ENCODE measurements at regions not wholly inside any gene's neighbourhood (a gene's known extent, or its start where the extent isn't known, plus 50 kb on each side); places are given as distances from the start of the nearest gene placed in this dataset.

DNA sequence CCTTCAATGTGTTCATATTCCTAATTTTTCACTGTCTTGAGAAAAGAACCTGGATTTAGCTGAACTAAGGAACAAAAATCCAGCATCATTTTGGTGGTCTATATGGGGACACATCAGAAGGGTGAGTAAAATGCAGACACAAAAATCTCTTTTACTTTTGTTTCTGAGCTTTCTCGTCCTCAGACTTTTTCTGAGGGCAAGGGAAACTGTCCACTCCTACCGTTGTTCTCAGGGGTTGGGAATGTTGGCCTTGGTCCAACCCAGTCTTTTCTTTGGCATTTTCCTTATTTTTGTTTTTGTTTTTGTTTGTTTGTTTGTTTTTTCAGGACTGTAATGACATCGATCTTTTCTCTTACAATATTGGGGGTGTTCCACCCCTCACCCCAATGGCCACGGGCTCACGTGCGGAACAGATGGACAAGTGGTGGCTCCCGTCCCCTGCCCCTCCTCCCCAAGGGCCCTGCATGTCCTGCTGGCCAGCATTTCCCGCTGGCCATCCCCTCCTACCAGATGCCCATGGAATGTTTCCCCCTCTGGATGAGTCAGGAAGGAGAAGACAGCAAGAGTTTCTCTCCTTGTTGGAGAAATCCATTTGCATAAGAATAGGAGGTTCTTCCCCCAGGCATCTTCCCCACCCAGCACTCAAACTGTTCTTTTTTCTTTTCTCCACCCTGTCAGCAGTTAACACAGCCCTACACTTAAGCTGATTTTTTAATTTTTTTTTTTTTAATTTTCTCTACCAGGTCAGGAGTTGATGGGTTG, 305.4 kb upstream of the NDST4 start:
- DNase-seq = no peak

DNA sequence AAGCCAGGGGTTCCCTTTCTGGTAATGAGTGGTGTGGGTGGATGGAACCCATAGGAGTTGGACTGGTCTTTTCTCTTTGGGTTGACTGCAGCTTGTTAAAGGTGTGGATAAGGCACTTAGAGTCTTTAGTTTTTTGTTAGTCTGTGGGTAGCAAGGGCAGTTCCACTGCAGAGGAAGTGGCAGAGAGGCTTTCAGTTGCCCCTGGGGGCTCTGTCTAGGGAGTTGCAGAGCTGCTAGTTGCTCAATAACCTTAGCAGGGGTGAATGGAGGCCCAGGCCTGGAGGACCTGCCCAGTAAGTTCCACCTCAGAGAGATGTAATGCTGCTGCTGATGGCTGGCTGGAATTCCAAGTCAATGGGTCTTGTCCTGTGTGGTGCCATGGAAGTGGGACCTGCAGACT, 282.6 kb upstream of the NDST4 start:
- DNase-seq = no peak

DNA sequence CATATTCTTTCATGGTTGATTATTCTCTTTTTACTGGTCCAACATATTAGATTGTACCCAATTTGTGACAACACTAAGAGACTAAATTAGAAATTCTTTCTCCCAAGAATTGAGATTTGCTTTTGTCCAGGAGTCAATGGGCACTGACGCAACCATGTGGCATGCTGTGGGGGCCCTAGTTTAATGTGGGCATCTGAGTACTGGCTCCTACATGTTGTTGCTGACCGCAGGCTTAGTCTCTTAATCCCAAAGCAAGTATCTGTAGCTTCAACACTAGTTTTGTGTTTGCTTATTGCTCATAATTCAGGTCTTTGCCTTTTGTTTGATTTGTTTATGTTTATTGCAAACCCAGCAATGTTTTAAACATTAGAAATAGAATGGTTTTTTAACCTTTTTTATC, 263.4 kb upstream of the NDST4 start:
- DNase-seq = no peak

DNA sequence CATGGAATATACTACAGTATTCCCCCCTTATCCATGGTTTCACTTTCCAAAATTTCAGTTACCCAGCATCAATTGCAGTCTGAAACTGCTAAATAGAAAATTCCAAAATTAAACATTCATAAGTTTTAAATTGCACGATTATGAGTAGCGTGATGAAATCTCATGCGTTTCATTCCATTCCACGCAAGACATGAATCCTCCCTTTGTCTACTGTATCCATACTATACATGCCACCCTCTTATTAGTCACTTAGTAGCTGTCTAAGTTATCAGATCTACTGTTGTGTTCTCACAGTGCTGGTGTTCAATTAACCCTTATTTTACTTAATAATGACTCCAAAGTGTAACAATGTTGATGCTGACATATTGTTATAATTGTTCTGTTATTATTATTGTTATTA, 261.2 kb upstream of the NDST4 start:
- DNase-seq = no peak

DNA sequence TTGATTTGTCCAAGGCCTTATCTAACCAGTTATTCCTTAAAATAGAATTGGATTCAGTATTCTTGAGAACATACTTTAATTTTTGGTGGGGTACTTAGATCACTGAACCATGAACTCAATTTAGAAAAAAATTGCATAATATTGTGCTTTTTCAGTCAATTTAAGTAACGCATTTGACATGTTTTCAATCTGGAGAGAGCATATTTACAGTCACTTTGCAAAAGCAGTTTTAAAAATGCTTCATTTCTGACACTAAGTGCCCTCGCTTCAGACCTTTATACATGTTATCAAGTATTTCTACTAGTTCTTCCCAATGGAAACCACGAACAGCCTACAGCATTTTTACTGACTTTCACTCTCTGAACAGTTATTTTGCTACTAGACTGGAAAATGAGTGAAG, 257.1 kb upstream of the NDST4 start:
- DNase-seq = no peak

DNA sequence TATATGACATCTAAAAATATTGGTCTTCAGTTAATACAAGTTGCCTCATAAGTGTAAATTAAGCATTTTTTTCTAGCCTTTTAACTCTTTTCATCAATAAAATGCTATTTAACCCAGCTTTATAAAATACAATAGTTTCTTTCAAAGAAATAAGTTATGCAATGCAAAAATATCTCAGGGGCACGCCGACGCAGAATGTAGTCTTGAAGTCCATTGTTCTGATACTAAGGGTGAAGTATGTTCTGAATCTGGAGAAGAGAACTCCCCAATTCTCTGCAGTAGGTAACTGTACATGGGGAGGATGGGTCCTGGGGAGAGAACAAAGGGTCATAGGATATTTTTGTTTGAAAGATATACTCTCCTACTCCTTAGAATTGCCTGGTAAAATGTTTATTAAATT, 256.6 kb upstream of the NDST4 start:
- DNase-seq = no peak

DNA sequence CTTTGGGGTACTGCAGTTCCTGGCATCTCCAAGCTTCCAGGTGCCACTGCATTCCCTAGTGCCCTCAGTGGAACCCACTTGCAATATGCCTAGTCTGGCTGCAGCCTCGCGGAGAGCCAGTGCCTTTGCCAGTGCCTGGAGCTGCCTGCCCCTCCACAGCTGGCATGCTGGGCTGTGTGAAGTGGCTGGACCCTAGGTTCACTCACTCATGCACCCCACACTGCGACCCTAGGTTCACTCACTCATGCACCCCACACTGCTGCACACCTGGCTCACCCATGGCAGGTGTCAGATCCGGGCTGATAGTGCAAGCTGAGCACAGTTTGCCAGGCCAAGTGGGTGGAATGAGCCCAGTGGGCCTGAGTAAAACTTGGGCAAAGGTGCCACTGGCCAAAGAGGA, 253.0 kb upstream of the NDST4 start:
- no peak for DNase-seq

DNA sequence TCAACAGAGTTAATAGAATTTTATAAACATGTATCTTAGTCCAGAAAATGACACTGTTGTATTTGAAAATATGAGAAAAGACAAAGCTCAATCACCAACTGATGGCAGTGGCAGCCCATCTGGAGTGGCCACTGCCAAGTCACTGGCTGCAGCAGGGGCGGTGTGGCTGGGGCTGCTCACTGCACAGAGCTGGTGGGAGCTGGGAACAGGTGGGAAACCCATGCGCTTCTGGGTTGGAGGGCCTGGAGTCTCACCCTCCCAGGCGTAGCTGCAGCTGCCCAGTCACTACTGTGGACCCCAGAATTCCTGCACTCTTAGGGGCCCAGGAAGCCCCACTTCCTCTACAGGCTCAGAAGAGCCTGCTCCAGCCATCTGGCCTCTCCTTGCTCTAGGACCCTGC, 251.8 kb upstream of the NDST4 start:
- no peak for DNase-seq

DNA sequence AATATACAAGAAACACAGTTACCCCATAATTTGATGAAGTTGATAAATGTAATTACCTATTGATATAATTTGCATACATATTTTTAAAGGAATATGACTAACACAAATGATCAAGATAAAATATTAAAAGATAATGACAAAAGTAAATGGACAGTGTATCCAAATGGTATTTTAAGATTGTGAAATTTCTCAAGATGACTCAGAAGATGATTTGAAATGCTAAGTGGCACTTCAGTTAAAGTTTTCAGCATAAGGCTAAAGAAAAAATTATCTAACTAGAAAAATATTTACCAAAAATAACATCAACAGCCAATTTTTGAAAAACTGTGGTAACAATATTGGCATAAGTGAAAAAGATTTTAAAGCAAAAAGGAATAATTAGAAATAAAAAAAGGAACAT, 248.4 kb upstream of the NDST4 start:
- DNase-seq = no peak

DNA sequence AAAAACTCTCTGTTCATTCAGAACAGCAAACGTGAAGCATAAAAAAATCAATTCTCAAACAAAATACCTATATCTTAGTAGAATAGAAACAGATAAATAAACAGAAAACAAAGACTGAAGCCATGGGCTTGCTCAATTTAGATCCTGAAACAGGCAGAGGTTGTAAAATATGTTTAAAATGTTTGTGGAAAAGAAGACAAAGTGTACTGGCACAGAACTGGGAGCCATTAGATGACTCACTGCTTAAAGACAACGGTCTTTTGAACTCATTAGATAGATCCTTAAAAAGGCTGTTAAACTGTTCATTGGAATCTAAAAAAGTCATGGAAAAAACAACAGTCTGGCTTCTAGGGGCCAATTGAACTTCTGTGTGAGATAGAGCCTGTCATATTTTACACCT, 247.0 kb upstream of the NDST4 start:
- no peak for DNase-seq

DNA sequence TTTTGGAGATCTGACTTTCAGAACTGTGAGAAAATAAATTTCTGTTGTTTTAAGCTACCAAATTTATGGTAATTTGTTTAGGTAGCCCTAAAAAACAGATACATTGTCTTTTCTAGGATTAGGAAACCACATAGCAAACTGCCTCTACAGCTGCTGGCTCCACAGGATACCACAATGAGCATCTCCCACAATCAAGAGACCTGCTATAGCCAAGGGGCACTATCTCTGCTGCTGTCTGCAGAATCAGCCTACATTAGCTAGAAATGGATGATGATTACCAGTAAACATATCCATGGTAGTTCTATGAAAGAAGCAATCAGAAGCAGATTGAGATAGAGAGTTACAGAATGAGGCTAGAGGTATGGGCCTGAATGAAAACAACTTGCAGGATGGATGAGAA, 244.4 kb upstream of the NDST4 start:
- DNase-seq = no peak

DNA sequence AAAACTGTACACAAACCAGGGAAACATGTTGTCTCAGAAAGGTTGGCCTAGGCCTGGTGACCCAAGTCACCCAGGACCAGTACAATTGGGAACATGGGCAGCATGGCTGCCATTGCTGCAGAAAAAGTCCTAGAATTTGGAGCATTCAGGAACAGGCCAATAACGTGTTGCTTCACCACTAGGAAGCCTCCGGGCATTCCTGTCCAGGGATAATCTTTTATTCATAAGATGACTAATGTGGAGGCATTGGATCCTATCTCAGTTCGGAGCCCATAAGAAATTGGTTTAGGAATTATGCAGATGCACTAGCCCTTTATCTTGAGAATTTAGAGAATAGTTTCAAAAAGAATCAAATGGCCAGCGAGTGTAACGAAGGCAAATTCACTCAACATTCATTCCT, 242.8 kb upstream of the NDST4 start:
- DNase-seq = no peak

DNA sequence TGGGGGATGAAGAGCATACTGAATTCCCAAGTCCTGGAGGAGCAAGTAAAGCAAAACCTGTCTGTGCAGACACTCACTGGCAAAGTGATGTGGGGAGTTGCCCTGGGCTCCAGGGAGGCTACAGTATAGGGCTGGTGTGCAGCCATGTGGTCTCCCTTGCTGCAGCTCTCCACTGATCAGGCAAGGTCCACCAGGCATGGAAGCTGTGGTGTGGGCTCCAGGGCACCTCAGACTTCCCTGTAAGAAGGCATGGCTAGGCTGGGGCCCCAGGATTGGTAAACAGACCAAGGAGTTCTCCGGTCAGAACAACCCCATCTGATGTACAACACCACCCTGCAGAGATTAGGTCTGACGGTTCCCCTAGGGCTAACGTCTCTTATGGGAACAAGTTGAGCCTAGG, 241.9 kb upstream of the NDST4 start:
- no peak for DNase-seq

DNA sequence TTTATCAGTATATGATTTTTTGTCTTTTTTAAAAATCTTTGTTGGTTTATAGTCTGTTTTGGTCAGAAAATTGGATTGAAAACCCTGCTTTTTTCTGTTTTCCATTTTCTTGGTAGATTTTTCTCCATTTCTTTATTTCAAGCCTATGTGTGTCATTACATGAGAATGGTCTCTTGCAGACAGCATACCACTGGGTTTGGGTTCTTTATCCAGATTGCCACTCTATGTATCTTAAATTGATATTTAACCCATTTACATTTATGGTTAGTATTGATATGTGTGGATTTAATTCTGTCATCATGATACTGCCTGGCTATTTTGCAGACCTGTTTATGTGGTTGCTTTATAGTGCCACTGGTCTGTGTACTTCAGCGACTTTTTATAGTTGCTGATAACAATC, 239.9 kb upstream of the NDST4 start:
- DNase-seq = no peak

DNA sequence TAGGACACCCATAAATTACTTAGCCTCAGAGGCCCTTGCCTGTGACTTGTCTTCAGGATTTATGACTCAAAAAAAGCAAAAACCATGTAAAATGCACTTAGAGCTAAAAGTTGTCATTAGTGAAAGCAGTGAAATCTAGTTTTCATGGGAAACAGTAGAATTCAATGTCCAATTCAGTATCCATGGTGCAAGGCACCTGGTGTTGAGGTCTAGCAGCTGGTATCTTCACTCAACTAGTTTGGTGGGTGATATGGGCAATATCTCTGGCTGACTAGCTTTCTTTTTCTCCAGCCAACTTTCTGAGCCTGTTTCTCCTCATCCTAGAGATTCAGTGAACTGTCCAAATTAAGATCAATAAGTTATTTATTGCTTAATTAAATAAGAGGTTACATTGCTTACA, 229.8 kb upstream of the NDST4 start:
- DNase-seq = no peak

DNA sequence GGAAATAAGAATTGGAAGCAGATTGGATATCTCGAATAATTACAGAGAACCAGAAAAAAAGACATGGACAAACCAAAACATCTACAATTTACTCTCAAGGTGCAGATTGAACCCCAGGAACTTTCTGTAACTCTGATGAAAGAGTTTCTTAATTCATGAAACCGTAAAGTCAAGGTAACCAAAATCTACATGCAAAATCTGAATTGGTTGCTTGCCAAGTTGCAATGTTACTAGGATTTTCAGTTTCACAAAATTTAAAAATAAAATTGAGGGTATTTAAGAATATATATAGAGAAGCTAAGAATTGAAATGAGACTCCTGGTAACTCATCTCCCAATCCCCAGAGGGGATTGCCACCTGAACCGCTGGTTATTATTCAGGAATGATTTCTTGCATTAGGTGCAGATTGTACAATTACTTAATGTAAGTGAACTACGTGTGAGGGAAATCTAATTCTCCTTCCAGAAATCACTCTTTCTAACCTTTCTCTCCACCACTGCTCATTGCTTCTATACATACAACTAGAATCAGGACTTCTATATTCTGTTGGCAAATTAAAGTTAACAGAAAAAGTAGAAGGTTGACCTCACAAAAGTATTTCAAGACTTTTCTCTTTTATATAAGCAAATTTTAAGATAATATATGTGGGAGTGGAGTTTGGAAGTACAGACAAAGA, 221.5 kb upstream of the NDST4 start:
- DNase-seq = no peak

DNA sequence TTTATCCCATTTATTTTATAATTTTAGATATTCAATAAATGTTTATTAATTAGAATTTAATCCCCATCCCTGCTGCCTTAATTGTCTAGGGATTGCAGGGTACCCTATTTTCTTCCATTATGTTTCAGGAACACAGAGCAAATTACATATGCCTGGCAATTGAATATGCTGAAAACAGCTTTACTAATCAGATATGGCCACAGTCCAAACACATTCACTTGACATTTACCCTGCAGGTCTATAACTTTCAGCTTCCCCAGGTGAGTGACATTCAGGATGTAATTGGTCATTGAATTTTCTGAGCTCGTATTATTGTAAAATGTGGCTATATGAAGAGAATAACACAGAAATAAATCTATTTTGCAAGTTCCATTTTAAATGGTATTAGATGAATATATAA, 218.7 kb upstream of the NDST4 start:
- DNase-seq = no peak

DNA sequence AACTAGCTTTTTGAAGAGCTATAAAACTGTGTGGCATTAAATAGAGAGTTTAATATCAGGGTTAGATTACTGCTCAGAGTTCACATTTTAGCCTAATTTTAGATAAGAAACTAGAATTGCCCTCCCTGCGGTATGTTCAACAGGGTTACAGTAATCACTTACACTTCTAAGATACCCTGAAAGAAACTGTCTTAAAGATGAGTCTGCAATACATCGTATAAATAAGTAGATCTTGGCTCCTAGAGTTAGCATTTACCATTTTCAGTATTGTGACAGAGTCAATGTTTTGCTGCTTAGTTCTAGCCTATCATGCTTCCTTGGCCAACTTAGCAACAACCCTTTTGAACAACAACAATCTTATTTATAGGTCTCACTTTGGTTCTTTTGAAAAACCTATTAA, 217.8 kb upstream of the NDST4 start:
- no peak for DNase-seq

DNA sequence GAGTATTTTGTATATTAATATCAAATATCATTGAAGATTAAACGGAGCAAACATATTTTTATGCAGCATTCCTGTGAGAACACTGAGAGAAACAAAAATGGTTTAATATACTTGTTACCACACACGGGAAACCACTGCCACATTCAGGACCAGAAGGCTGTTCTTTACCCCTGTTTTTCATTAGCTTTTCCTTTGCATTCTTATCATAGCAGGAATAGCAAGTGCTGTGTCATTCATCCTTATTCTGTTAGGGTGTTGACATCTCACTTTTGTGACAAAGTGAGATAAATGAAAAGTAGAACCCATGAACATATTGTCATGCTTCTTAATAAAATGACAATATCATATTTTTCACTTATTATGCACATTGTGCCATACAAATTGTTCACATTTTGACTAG, 212.4 kb upstream of the NDST4 start:
- no peak for DNase-seq

DNA sequence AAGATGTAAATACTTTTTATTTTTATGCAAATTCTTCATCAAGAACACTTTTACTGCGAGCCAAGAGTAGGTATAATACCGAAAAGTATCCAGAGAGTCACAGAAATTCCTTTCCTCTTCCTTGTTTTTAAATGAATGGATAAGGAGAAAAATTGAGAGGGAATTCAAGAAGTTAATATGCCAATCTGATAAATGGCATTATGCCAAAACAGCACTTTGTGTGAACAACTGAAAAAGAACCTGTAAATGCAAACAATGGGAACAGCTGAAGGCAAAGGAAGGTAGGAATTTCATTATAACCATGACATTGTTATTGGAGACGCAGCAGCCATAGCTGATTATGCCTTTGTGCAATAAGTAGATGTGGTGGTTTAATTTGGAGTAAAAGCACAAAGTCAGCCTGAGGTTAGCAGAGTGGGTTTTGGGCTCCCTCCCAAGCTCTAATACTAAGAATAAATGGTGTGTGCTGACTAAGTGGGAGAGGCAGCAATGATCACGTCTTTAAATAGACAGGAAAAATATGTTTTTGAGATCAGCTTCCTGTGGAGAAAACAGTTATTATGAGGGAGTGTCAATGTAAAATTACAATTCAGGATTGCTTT, 209.8 kb upstream of the NDST4 start:
- DNase-seq = peak; percentile 4

DNA sequence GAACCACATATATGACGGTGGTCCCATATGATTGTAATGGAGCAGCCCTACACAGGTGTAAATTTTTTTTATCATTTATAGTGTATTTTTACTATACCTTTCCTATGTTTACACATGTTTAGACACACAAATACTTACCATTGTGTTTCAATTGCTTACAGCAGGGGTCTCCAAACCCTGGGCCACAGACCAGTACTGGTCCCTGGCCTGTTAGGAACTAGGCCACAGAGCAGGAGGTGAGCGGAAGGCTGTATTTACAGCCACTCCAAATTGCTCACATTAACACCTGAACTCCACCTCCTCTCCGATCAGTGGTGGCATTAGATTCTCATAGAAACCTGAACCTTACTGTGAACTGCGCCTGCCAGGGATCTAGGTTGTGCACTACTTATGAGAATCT, 201.8 kb upstream of the NDST4 start:
- no peak for DNase-seq

DNA sequence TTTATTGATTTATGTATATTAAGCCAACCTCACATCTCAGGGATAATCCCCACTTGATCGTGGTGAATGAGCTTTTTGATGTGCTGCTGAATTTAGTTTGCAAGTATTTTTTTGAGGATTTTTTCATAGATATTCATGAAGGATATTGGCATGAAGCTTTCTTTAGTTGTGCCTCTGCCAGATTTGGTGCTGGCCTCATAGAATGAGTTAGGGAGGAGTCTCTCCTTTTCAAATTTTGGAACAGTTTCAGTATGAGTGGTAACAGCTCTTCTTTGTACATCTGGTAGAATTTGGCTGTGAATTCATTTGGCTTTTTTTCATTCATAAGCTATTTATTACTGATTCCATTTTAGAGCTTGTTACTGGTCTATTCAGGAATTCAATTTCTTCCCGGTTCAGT, 197.2 kb upstream of the NDST4 start:
- no peak for DNase-seq

DNA sequence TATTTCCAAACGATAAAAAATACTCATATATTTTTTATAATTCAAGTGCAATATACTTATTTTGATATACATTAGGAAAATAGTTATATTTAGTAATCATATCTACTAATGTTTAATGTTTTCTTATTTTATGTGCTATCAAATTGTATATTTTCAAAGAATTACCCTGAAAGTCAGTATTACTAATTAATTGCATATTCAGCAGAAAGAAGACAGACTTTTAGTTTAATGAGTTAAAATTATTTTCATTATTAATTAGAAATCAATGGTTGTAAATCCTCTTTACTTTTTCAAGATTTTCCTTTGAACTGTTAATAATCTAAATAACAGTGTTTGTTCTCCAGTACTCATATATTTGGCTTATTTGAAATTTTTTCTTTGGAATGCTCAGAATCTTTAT, 181.3 kb upstream of the NDST4 start:
- DNase-seq = no peak

DNA sequence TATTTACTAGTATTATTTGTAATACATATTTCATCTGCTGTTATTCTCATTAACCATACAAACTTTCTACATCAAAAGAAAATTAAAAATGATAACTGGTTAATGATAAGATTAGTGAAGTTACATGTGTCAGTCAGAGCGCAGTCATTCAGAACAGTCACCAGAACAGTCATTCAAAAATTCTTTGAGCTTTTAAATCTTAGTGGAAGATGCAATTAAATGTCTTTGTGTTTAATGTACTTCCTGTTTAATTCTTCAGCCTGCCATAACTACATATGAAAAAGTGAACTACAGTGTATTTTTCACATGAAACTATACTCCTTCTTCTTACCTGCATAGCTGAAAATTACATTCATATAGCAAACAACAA, 179.7 kb upstream of the NDST4 start:
- DNase-seq = no peak
